ENCODE measurements at regions not wholly inside any gene's neighbourhood (a gene's known extent, or its start where the extent isn't known, plus 50 kb on each side); places are given as distances from the start of the nearest gene placed in this dataset.
"Not testable (repeated sequence)": the region's sequence is repeated elsewhere in the genome, so short reads cannot be mapped to it uniquely, and the experiment has no call there.

DNA sequence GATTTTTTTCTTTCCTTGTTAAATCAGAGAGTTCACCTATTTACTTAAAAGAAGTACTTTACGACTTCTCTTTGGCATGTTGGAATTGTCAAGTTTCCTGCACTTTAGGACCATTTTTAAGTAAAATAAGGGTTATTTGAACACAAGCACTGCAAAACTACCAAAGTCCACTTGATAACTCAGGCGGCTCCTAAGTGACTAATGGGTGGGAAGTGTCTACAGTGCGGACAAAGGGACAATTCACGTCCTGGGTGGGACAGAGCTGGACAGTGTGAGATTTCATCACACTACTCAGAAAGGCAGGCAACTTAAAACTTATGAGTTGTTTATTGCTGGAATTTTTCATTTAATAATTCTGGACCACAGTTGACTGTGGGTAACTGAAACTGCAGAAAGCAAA lies 590.2 kb upstream of the UBE2E2 start:
- no peak for DNase-seq

DNA sequence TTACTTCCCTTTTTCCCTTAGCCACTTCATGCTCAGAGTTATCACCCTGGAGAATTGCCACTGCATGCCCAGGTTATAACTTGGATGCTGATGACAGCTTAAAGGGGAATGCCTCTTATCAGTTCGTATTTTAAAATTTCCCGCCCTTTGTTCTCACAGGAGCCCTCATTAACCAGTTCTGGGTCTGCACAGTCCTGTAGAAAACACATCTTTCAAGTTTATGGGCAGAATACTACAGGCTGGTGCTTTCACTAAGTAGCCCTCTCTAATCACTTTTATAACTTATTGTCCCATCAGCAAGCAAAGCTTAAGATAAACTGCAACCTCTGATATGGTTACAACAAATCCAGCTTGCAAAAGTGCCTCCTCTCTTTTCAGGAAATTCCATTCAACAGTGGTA lies 587.3 kb upstream of the UBE2E2 start:
- no peak for DNase-seq

DNA sequence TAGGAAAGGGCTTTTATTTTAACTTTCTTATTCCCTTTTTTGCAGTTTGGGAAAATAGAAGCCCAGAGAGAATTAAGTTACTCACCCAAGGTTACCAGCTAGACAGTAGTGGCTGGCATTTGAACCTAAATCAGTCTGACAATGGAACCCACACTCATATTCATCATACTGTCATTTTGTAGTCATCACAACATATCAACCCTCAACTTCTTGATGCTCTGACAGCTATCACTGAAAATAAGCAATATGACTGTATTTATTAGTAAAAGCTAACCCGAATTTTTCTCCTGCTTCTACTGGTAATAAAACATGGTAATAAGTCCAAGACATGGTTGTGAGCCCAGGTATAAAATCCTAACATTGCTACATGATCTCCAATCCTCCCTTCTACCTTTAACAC lies 585.8 kb upstream of the UBE2E2 start:
- DNase-seq: no peak

DNA sequence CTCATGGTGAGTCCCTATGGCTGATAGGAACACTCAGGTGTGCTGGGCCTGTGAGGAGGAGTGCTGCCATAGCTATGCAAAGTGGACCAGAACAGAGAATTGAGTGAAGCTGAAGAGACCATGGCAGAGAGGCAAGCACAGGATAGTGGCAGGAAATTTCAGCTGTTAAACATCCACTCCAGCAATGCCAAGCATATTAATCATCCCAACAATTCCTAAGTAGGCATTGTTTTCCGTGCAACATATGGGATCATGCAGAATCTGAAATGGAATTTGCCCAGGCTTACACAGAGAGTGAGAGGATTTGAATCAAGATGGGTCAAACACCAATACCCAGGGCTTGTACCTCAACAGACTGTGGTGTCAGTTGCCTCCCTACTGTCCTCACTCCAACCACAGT lies 582.6 kb upstream of the UBE2E2 start:
- no peak for DNase-seq

DNA sequence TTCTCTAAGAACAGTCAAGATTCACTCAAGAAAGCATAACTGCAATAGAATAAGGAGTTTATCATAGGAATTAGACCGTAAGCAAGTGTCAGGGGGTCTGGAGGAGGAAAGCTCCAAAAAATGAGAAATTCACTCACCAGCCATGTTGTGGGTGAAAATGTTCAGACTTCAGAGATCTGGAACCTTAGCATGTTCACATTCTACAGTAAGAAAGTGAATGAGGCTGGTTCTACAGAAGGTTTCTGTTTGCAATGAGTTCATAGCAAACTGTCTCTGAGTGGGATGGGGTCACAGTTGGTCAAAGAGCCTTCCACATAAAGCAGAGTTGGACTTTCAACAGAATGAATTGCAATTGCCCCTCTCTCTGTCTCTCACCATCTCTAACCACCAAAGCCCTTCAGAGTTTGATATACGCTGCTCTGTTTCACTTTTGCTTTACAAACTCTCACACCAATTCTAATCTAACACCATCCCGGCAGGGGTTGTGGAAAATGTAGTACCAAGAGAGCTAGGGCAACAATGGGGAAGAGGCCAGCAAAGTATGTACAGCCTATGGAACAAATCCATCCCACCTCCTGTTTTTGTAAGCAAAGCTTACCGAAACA lies 581.8 kb upstream of the UBE2E2 start:
- DNase-seq: no peak

DNA sequence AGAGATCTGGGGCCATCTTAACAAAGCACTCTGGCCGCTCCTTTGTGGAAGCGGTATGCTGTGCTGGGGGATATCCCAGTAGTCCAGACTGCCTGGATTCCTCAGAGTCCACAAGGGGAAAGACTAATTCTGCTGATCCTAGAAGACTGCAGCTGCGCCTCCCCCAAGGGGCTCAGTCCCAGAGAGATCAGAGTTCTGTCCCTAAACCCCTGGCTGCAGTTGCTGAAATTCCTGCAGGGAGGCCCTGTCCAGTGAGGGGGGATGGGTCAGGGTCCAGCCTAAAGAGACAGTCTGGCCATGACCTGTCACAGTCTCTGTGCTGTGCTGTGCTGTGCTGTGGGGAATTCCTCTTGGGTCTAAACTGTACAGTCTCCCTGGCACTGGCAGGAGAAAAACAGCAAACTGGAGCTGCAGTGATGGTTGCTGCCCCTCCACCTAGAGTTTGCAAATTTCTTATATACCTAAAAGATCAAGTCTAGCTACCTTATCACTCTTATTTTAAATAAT lies 575.1 kb upstream of the UBE2E2 start:
- DNase-seq: no peak

DNA sequence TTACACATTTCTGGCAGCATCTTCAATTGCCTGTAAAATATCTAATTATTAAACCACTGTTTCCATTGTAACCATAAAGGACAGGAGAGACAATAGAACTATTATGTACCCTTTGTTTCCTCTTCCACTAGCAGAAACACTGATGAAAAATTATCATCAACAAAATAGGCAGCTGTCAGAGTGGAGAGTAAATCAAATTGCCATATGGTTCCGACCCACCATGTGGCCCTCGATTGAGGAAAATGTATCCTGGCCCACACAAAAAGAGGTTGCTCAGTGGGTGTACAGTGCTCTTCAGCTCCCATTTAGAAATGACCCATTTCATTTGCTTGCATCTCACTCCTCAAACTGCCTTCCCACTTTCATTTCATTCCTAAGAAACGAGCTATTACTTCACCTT lies 570.6 kb upstream of the UBE2E2 start:
- no peak for DNase-seq

DNA sequence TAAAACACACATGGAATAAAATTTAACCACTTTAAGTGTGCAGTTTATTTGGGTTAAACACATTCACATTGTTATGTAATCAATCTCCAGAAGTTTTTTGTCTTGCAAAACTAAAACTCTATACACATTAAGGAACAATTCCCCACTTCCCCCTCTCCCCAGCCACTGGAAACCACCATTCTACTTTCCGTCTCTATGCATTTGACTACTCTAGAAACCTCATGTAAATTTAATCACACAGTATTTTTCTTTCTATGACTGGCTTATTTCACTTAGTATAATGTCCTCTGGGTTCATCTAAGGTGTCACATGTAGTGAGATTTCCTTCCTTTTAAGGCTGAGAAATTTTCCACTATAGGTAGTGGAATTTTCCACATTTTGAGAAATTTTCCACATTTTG lies 568.7 kb upstream of the UBE2E2 start:
- no peak for DNase-seq

DNA sequence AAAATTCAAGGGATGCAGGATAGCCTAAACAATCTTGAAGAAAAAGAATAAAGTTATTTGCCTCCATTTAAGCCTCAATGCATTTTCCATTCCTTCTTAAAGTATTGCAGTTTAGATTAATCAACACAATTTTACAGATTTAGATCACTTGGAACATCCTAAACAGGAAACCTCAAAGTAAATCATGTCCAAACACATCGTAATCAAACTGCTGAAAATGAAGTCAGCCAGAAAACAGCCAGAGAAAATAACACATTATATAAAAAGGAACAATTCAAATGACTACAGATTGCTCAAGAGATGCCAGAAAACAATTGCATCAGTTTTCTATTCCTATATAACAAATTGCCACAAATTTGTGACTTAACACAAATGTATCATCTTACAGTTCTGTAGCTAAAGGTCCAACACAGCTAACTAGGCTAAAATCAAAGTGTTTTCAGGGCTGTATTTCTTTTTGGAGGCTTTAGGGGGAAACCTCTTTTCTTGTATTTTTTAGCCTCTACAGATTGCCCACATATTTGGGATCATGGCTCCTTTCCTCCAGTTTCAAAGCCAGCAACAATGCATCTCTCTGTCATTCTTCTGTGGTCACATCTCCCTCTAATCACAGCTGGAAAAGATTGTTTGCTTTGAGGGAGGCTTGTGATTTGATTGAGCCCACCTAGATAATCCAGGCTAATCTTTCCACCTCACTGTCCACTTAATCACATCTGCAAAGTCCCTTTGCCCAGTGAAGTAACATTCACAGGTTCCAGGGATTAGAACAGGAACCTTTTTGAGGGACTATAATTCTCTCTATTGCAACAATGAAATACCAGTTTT lies 543.3 kb upstream of the UBE2E2 start:
- no peak for DNase-seq

DNA sequence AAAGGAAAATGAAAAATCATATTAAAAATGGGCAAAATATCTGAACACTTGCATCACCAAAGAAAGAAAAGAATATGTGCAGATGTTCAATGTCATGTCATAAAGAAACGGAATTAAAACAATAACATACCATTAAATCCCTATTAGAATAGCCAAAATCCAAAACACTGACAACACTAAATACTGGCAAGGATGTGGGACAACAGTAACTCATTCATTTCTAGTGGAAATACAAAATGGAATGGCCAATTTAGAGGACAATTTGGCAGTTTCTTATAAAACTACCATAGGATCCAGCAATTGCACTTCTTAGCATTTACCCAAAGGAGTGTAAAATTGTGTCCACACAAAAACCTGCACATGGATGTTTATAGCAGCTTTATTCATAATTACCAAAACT lies 542.5 kb upstream of the UBE2E2 start:
- no peak for DNase-seq

DNA sequence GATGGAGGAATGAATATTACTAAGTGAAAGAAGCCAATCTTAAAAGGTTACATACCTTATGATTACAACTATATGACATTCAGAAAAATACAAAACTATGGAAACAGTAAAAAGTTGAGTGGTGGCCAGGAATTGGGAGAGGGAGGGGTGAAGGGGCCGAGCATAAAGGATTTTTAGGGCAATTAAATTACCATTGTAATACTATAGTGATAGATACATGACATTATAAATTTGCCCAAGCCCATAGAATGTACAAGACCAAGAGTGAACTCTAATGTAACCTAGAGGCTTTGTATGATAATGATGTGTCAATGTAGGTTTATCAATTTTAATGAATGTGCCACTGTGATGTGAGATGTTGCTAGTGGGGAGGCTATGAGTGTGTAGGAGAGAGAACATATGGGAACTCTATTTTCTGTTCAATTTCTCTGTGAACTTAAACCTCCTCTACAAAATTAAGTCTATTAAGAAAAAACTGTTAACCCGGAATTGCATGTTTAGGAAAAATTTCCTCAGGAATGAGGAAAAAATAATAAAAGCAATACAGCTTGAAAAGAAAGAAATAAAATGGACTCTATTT lies 541.9 kb upstream of the UBE2E2 start:
- no peak for DNase-seq

DNA sequence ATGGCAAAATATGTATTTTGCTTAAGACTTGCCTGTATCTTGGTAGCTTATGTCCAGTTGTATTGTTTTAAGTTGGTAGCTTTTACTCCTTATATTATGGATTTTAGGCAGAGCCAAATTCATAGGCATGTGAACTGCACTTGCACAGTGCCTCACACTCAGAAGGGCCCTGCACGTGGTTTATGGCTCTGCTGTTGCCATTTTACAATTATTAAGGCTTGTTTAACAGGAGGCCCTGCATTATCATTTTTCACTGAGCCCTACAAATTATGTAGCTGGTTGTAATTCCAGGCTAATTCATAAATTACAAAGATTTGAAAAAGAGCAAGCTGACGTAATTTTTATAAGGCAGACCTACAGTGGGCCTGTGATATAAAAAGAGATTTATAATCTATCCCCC lies 537.6 kb upstream of the UBE2E2 start:
- no peak for DNase-seq

DNA sequence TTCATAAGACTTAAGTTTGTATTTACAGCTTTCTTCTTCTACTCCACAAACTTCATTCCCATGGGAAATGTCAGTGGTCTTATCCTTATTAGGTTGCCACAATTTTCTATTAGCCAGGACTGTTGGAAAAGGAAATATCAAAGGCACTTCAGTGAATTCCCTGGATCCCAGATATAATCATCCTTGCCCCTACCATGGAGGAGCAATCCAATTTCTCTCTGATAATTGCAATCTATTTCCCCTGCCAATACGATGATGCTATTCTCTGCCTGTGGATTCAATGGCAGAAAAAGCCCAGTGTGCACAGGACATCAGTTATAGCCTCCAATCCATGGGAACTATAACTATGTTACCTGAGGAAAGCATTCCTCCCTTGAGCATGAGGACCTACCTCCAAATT lies 536.4 kb upstream of the UBE2E2 start:
- DNase-seq: no peak

DNA sequence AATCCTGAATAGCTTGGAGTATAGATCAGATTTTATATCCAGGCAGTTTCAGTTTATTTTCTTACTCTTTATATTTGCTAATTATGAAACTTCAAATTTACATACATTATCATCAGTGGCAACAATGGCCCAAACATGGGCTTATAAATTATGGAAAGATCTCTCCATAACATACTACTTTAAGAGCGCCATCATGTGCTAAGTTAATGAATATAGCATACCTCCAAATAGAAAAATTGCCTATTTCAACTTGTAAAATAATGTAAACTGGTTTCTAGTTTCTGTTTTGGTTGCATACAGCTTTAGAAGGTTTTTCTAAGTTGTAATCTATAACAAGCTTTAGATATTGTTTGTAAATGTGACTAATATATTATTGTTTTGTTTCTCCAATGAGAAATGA lies 531.3 kb upstream of the UBE2E2 start:
- no peak for DNase-seq

DNA sequence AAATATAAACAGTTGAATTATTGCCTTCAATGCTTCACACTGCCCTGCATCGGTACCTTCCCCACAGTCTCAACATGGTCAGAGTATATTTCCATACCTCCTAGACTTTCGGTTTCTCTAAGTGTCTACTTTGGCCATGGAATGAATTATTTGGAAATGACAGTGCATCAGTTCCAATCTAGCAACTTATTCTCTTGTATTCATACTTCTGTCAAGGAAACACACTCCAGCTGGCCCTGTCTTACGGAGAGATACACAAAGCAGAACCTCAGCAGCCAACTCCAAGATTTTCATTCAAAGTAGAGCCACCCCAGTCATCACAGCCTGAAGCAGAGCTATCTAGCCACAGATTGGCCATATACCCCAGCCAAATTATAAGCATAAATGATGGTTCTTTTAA lies 518.4 kb upstream of the UBE2E2 start:
- DNase-seq: no peak

DNA sequence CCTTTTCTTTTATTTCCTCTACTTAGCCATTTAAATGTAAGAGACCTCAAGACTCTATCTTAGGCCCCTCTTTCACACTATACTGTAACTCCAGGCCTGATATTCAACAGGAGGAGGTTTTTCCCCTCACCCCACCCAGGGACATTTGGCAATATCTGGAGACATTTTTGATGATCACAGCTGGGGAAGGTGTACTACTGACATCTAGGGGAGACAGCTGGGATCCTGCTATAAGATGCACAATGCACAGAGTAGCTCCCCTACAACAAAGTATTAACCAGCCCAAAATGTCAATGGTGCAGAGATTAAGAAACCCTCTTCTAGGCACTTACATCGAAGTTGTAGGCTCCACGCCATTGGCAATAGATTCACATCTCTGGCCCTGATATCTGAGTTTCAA lies 517.5 kb upstream of the UBE2E2 start:
- no peak for DNase-seq

DNA sequence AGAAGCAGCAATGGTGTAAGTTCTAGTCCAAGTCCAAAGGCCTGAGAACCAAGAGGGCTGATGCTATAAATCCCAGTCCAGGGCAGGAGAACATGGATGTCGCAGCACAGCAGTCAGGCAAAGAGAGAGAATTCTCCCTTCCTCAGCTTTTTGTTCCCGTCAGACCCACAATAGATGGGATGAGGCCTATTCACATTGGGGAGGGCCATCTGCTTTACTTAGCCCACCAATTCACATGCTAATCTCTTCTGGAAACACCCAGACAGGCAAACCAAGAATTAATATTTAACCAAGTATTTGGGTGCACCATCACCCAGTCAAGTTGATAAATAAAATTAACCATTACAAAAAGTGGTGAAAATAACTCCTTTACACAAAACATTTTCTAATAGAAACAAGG lies 511.7 kb upstream of the UBE2E2 start:
- no peak for DNase-seq

DNA sequence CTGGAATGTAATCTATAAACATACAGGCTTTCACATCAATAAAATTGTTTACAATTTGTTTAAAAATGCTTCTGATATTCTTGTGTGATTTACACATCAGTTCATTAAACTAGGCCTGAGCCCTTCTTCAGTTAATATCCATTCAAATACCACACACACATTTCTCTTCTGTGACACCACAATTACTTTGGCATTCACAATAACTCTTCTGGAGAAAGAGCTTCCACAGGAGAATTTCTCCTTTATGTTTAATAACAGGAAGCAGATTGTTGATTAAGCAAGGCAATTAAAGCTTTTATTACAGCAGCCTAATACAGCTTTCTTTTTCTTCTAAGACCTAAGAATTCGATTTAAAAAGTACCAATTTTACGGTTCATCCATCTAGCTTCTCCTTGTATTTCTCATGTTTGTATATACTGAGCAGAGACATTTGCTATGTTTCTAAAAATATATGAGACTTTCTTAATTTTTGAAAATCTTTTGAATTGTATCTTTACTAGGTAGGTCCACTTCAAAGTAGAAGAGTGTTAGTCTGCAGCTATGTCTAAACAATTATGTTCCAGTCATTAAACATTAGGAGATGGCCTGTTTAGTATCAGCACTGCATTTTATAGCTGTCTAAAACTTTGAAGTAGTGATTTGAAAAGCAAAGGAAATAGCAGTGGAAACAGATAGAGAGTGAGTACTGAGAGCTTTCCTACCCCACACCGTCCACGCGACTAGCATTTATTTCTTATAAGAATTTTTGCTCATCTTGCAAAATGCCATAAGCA lies 511.1 kb upstream of the UBE2E2 start:
- no peak for DNase-seq

DNA sequence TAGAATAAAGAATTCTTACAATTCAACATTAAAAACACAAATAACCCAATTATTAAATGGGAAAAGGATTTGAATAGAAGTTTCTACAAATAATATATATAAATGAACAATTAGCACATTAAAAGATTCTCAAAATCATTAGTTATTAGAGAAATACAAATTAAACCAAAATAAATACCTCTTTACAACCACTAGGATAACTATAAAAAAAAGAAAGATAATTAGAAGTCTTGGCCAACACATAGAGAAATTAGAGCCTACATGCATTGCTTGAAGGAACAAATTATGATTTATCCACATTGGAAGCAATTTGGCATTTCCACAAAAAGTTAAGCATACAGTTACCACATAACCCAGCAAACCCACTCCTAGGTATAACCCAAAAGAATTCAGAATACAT lies 502.3 kb upstream of the UBE2E2 start:
- no peak for DNase-seq

DNA sequence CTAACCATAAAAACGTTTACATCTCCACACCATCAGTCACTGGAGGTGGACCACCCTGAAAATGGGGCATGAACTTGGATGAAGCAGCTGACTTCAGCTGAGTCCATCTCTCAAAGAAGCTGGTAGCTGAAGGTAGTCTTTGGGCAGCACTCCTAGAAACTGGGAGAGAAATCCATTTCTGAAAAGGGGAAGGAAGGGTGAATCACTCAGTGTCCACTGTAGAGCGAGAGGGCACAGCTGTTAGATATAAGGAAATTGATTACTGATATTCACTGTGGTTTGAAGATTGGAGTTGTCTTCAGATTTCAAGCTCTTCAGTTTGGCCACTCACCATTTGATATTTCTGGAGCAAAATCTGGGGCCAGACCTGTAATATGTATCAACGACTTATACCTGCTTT lies 499.0 kb upstream of the UBE2E2 start:
- no peak for DNase-seq

DNA sequence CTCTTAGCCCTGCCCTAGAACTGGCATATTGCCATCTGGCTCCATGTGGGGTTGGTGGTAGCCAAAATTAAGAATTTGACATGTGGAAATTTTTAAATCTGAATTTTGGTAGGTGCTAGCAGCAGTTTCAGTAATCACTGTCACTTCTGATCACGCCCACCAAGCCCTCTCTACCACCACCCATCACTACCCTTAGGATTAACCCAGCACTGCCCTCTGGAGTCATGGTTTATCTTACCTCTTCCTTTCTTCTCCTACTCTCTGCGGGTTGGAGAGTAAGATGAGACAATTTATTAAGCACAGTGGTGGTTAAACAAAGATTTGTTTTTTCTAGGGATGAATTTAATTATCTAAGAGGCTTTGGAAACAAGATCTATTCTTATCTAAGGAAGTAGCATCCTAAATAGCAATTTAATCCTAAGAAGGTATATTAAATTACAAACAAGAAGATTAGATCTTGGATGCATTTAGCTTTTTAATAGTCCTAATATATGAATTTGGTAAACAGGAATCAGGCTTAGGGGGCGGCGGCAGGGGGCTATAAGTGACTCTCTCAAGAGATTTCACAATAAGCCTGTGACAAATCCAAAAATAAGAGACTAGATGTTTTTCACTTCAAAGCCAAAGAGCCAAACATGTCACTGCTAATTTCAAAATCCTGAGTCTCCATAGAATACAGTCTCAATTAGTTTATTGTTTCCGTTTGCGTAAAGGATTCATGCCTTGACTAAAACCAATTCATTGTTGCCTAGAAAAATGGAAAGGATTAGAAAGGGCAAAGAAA lies 498.4 kb upstream of the UBE2E2 start:
- DNase-seq: no peak

DNA sequence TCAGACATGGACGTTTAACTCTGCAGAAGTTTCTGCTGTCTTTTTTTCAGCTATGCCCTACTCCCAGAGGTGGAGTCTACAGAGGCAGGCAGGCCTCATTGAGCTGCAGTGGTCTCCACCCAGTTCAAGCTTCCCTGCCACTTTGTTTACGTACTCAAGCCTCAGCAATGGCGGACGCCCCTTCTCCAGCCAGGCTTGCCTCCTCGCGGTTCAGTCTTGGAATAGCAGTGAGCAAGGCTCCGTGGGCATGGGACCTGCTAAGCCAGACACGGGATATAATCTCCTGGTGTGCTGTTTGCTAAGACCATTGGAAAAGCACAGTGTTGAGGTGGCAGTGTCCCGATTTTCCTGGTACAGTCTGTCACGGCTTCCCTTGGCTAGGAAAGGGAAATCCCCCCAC lies 496.2 kb upstream of the UBE2E2 start:
- not testable (repeated sequence) for DNase-seq

DNA sequence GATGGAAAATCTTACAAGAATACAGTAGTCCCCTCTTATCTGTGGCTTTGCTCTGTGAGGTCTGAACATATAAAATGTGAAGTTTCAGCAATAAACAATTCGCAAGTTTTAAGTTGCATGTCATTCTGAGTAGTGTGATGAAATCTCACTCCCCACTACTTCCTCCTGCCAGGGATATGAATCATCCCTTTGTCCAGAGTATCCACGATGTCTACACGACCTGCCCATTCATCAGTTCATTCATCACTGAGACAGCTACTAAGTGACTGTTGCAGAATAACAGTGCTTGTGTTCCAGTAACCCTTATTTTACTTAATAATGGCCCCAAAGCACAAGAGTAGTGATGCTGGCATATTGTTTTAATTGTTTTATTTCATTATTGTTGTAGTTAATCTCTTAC lies 489.2 kb upstream of the UBE2E2 start:
- DNase-seq: no peak

Data from NCI-H1092 treated with DMSO at 0.1 percent for 48 hours (cell line).